Mesodermal cell (in vitro differentiated cells): ENCODE measurements at regions not wholly inside any gene's neighbourhood (a gene's known extent, or its start where the extent isn't known, plus 50 kb on each side); places are given as distances from the start of the nearest gene placed in this dataset.
"Not testable (repeated sequence)": the region's sequence is repeated elsewhere in the genome, so short reads cannot be mapped to it uniquely, and the experiment has no call there.

Experiments
- H3K27ac ChIP-seq: 2 replicates; pipeline ENCODE4 v1.7.0; 2013; ENCODE audit warnings: mild to moderate bottlenecking, low read depth, low read length, moderate library complexity; ENCODE audit not compliant: severe bottlenecking
- H3K36me3 ChIP-seq: 2 replicates; pipeline ENCODE4 v1.7.1; 2013; ENCODE audit warnings: mild to moderate bottlenecking, low read length, moderate library complexity; ENCODE audit not compliant: control insufficient read depth, insufficient read depth
- H3K4me1 ChIP-seq: one replicate; pipeline ENCODE4 v1.7.1; 2013; ENCODE audit warnings: mild to moderate bottlenecking, low read length; ENCODE audit not compliant: insufficient read depth, control insufficient read depth, poor library complexity, severe bottlenecking
- H3K4me3 ChIP-seq: 2 replicates; pipeline ENCODE4 v1.7.0; 2013; ENCODE audit warnings: low read length, control low read depth, mild to moderate bottlenecking; ENCODE audit not compliant: insufficient read depth, poor library complexity, severe bottlenecking; ENCODE audit errors: extremely low read depth
- H3K9me3 ChIP-seq: 2 replicates; pipeline ENCODE4 v1.7.1; 2013; ENCODE audit warnings: mild to moderate bottlenecking, low read length, moderate library complexity; ENCODE audit not compliant: control insufficient read depth
- WGBS, 2 experiments: methylation state at CpG; one replicate each; pipeline ENCODE4 v1.1.5; 2013; ENCODE audit warnings: missing lambda C conversion rate in 2 of 2; ENCODE audit not compliant: insufficient coverage in 2 of 2; 5-methylcytosine and 5-hydroxymethylcytosine counted together

- H3K9me3 ChIP-seq, H3K4me3 ChIP-seq, H3K27ac ChIP-seq, H3K36me3 ChIP-seq, H3K4me1 ChIP-seq: not testable (repeated sequence)
- WGBS, 2 experiments = 90 to 94% methylated on average over 8 to 9 of the region's 9 CpGs
Observed at GRCh38 chr21:35800796-35801385, 259.4 kb downstream of the SETD4 start.

GRCh38 chr21:35796844-35797243 lies 263.5 kb downstream of the SETD4 start:
- H3K9me3 ChIP-seq = no peaks in the 10 kb centered on the region
- WGBS, 2 experiments = no CpG with 5 or more reads among the region's 2 CpGs
- H3K36me3 ChIP-seq = no peaks in the 10 kb centered on the region
- no peaks in the 10 kb centered on the region for H3K4me1 ChIP-seq
- no peak overlapping the region for H3K4me3 ChIP-seq
- no peak overlapping the region for H3K27ac ChIP-seq

- H3K4me1 ChIP-seq, H3K36me3 ChIP-seq, H3K4me3 ChIP-seq, H3K27ac ChIP-seq, H3K9me3 ChIP-seq: not testable (repeated sequence)
- 93 to 100% methylated on average over 1 to 3 of the region's 4 CpGs for WGBS, 2 experiments
Observed at GRCh38 chr21:35794527-35794926, 265.8 kb downstream of the SETD4 start.

GRCh38 chr21:35792569-35793305 lies 267.6 kb downstream of the SETD4 start:
- H3K4me3 ChIP-seq = no peak overlapping the region
- no peaks in the 10 kb centered on the region for H3K9me3 ChIP-seq
- H3K36me3 ChIP-seq = no peaks in the 10 kb centered on the region
- no peak overlapping the region for H3K27ac ChIP-seq
- no peaks in the 10 kb centered on the region for H3K4me1 ChIP-seq
- 88% methylated on average over 1 of the region's 5 CpGs; no CpG with 5 or more reads in 1 of the 2 experiments for WGBS, 2 experiments

GRCh38 chr21:35791541-35792325 lies 268.6 kb downstream of the SETD4 start:
- WGBS, 2 experiments = 96 to 100% methylated on average over 3 of the region's 10 CpGs
- Histone ChIP-seq H3K27ac (no peak overlapping the region), H3K36me3 (no peaks in the 10 kb centered on the region), H3K4me3 (no peak overlapping the region), H3K4me1 (no peaks in the 10 kb centered on the region), H3K9me3 (no peaks in the 10 kb centered on the region)

- H3K4me3 ChIP-seq = no peak overlapping the region
- H3K4me1 ChIP-seq = no peaks in the 10 kb centered on the region
- H3K36me3 ChIP-seq = no peaks in the 10 kb centered on the region
- no peaks in the 10 kb centered on the region for H3K9me3 ChIP-seq
- no peak overlapping the region for H3K27ac ChIP-seq
Observed at GRCh38 chr21:35783721-35784120, 276.6 kb downstream of the SETD4 start.

GRCh38 chr21:35782667-35783066 lies 277.7 kb downstream of the SETD4 start:
- H3K4me1 ChIP-seq = no peaks in the 10 kb centered on the region
- no peak overlapping the region for H3K4me3 ChIP-seq
- H3K9me3 ChIP-seq = no peaks in the 10 kb centered on the region
- H3K36me3 ChIP-seq = no peaks in the 10 kb centered on the region
- no peak overlapping the region for H3K27ac ChIP-seq

- Histone ChIP-seq H3K9me3 (no peaks in the 10 kb centered on the region), H3K27ac (no peak overlapping the region), H3K4me1 (no peaks in the 10 kb centered on the region), H3K36me3 (no peaks in the 10 kb centered on the region), H3K4me3 (no peak overlapping the region)
- 83 to 86% methylated on average over 2 to 4 of the region's 4 CpGs for WGBS, 2 experiments
Observed at GRCh38 chr21:35780983-35781382, 279.3 kb downstream of the SETD4 start.

GRCh38 chr21:35779690-35780570 lies 280.4 kb downstream of the SETD4 start:
- Histone ChIP-seq H3K9me3 (no peaks in the 10 kb centered on the region), H3K4me3 (no peak overlapping the region), H3K27ac (no peak overlapping the region), H3K36me3 (no peaks in the 10 kb centered on the region), H3K4me1 (no peaks in the 10 kb centered on the region)
- 73 to 91% methylated on average over 3 to 4 of the region's 7 CpGs for WGBS, 2 experiments

- WGBS, 2 experiments = 92 to 96% methylated on average over 3 of the region's 4 CpGs
- H3K27ac ChIP-seq = no peak overlapping the region
- H3K9me3 ChIP-seq = no peaks in the 10 kb centered on the region
- H3K4me3 ChIP-seq = no peak overlapping the region
- H3K36me3 ChIP-seq = no peaks in the 10 kb centered on the region
- H3K4me1 ChIP-seq = no peaks in the 10 kb centered on the region
Observed at GRCh38 chr21:35779167-35779566, 281.2 kb downstream of the SETD4 start.
